NB4 (cell line): ENCODE measurements at regions not wholly inside any gene's neighbourhood (a gene's known extent, or its start where the extent isn't known, plus 50 kb on each side); places are given as distances from the start of the nearest gene placed in this dataset.
A peak's percentile ranks its signal among the peaks of the same experiment; 100 is the strongest.

Experiments used
- DNase-seq: peaks from one replicate; pipeline ENCODE4 v3.0.0; 2010; ENCODE audit warnings: low read depth
- H3K4me3 ChIP-seq: one replicate; pipeline ENCODE4 v1.5.1; 2011; ENCODE audit warnings: mild to moderate bottlenecking, low read depth, low read length, moderate library complexity
- MYC ChIP-seq: IDR thresholded peaks from 2 replicates; pipeline ENCODE4 v1.6.1; 2011; ENCODE audit warnings: low read depth, low read length
- POLR2A ChIP-seq: IDR thresholded peaks from 2 replicates; pipeline ENCODE4 v1.6.1; 2011; ENCODE audit warnings: mild to moderate bottlenecking; ENCODE audit not compliant: insufficient read length; ENCODE audit errors: extremely low read depth
- TF ChIP-seq, protein P1 (sequence below): IDR thresholded peaks from one replicate; pipeline ENCODE4 v1.5.1; 2012; ENCODE audit warnings: low read depth, low read length
- TF ChIP-seq, protein P2 (sequence below): IDR thresholded peaks from 2 replicates; pipeline ENCODE4 v1.6.1; 2011; ENCODE audit warnings: low read depth, low read length

DNA sequence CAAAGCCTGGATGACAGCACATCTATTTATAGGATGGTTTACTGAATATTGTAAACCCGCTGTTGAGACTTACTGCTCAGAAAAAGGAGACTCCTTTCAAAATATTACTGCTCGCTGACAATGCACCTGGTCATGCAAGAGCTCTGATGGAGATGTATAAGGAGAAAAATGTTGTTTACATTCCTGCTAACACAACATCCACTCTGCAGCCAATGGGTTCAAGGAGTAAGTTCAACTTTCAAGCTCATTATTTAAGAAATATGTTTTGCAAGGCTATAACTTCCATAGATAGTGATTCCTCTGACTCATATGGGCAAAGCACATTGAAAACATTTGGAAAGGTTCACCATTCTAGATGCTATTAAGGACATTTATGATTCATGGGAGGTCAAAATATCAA, 201.7 kb downstream of the SNAPC1 start:
- TF ChIP-seq MYC: no peak
- no peak overlapping the region for H3K4me3 ChIP-seq
- DNase-seq: no peak

DNA sequence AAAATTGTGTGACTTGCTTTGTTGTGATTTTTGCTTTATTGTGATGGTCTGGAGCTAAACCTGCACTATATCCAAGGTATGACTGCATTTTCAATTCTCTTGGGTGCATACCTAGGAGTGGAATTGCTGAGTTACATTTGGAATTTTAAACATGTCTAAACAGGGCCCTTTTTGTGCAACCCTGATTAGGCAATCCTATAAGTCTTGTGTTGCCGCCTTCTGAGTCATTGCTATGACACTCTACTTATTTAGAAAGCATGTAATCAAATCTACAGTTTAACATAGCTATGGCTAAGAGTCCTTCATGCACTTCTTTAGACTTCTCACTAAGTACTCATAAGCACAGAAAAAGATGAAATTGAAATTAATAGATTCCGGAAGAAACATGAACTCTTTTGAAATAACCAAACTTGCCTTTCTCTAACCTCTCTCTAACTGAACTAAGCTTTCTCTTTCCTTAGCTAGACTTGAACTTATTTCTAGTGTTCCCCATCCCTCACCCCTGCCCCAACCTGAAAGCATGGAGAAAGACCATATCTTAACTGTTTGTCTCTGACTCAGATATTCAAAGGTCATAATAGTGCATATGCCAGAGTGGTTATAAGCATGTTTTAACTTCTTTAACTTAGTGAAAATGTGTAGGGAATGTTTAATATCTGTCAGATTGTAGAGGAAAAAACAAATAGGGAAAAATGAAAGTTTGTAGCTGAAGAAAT, 203.0 kb downstream of the SNAPC1 start:
- TF ChIP-seq MYC: no peak
- TF ChIP-seq POLR2A: no peak
- TF ChIP-seq, protein P1, sequence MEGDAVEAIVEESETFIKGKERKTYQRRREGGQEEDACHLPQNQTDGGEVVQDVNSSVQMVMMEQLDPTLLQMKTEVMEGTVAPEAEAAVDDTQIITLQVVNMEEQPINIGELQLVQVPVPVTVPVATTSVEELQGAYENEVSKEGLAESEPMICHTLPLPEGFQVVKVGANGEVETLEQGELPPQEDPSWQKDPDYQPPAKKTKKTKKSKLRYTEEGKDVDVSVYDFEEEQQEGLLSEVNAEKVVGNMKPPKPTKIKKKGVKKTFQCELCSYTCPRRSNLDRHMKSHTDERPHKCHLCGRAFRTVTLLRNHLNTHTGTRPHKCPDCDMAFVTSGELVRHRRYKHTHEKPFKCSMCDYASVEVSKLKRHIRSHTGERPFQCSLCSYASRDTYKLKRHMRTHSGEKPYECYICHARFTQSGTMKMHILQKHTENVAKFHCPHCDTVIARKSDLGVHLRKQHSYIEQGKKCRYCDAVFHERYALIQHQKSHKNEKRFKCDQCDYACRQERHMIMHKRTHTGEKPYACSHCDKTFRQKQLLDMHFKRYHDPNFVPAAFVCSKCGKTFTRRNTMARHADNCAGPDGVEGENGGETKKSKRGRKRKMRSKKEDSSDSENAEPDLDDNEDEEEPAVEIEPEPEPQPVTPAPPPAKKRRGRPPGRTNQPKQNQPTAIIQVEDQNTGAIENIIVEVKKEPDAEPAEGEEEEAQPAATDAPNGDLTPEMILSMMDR: no peak
- TF ChIP-seq, protein P2, sequence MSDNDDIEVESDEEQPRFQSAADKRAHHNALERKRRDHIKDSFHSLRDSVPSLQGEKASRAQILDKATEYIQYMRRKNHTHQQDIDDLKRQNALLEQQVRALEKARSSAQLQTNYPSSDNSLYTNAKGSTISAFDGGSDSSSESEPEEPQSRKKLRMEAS: no peak
- peak; percentile 11 for DNase-seq
- no peak overlapping the region for H3K4me3 ChIP-seq

DNA sequence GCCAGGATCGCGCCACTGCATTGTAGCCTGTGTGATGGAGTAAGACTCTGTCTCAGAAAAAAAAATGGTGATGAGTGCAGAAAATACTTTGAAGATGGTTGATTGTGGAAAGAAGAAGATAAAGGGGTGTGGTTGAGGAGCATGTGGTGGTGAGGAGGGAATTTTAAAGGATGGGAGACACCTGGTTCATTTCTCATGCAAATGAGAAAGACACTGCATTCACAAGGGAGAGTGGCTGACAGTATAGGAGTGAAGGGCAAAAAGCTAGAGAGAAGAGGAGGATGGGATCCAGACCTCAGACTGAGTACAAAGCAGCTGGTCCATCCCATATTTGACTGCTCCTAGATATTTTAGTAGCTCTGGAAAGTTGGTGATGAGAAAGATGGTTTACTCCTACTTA, 206.0 kb downstream of the SNAPC1 start:
- DNase-seq: no peak
- TF ChIP-seq, protein P2: no peak
- TF ChIP-seq POLR2A: no peak
- TF ChIP-seq, protein P1: no peak
- no peak for TF ChIP-seq MYC
- H3K4me3 ChIP-seq: no peak overlapping the region

DNA sequence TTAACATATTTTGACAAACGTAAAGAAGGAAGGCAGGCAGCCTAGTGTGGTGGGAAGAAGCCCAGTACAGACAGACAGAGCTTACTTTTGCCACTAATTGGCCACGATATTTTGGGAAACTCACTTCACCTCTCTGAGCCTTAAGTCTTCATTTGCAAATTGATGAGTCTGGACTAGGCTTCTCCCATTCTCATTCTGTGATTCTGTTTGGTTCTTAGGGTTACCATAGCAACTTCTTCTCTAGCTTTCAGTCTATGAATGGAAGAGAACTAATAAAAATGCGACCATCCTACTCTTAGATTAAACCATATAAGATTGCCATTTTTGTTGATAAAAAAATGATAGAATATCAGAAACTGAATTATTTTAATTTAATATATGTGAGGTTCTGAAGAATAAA, 210.5 kb downstream of the SNAPC1 start:
- H3K4me3 ChIP-seq: no peak overlapping the region
- TF ChIP-seq, protein P2: no peak
- TF ChIP-seq POLR2A (no peak), MYC (no peak)
- TF ChIP-seq, protein P1: no peak
- DNase-seq: no peak

DNA sequence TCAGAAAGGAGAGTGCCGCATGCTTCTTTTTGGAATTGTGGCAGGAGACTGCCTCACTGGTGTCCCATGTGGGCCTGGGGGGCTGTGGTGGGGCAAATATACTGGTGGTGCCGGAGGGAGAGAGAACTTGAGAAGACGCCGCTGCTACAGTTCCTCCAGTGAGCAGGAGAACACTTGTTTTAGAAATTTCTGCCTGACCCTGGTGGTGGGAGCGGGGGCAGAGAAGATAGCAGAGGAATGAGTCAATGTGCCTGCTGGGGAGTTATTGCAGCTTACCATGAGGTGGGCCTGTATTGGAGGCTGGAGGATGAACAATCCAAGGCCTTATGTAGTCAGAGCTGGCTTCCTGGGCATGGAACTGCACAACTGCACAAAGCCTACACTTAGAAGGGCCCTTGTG, 211.8 kb downstream of the SNAPC1 start:
- TF ChIP-seq, protein P1: no peak
- TF ChIP-seq, protein P2: no peak
- H3K4me3 ChIP-seq: no peak overlapping the region
- no peak for DNase-seq

DNA sequence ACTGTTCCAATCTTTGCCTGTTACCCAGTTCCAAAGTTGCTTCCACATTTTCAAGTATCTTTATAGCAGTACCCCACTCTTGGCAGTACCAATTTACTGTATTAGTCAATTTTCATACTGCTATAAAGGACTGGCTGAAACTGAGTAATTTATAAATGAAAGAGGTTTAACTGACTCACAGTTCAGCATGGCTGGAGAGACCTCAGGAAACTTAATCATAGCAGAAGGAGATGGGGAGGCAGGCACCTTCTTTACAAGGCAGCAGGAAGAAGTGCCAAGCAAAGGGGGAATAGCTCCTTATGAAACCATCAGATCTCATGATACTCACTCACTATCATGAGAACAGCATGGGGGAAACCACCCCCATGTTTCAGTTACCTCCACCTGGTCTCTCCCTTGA, 215.0 kb downstream of the SNAPC1 start:
- H3K4me3 ChIP-seq: no peak overlapping the region
- DNase-seq: no peak
- TF ChIP-seq, protein P1: no peak
- TF ChIP-seq, protein P2: no peak
- TF ChIP-seq MYC: no peak
- TF ChIP-seq POLR2A: no peak
